Fibroblast of villous mesenchyme (primary cell): ENCODE measurements at regions not wholly inside any gene's neighbourhood (a gene's known extent, or its start where the extent isn't known, plus 50 kb on each side); places are given as distances from the start of the nearest gene placed in this dataset.

ENCODE experiments used
- DNase-seq: peaks from one replicate; pipeline ENCODE4 v3.0.0-alpha.2; 2010; ENCODE audit warnings: low read depth
- H3K4me3 ChIP-seq: 2 replicates; pipeline ENCODE4 v1.5.1; 2011; ENCODE audit warnings: low read depth, mild to moderate bottlenecking, low read length
- TF ChIP-seq, protein P1 (sequence below): IDR thresholded peaks from 2 replicates; pipeline ENCODE4 v1.5.1; 2012; ENCODE audit warnings: low read depth, mild to moderate bottlenecking, low read length; ENCODE audit not compliant: insufficient read depth

DNA sequence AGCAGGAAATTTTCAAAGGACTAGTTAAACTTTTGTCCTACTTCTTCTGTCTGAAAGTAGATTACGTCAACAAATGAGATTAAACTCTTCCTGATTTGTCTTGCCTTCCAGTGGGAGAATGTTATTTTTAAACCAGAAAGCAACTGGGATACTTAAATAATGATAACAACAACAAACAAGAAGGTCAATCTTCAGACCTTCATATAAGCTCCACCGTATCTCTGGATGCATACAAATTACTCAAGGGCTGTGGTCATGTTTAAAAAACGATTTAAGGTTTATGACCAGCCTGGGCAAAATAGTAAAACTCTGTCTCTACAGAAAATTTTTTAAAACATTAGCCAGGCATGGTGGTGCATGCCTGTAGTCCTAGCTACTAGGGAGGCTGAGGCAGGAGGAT, 145.3 kb upstream of the NPHP3 start:
- DNase-seq = peak; percentile 21
- TF ChIP-seq, protein P1, sequence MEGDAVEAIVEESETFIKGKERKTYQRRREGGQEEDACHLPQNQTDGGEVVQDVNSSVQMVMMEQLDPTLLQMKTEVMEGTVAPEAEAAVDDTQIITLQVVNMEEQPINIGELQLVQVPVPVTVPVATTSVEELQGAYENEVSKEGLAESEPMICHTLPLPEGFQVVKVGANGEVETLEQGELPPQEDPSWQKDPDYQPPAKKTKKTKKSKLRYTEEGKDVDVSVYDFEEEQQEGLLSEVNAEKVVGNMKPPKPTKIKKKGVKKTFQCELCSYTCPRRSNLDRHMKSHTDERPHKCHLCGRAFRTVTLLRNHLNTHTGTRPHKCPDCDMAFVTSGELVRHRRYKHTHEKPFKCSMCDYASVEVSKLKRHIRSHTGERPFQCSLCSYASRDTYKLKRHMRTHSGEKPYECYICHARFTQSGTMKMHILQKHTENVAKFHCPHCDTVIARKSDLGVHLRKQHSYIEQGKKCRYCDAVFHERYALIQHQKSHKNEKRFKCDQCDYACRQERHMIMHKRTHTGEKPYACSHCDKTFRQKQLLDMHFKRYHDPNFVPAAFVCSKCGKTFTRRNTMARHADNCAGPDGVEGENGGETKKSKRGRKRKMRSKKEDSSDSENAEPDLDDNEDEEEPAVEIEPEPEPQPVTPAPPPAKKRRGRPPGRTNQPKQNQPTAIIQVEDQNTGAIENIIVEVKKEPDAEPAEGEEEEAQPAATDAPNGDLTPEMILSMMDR = no peak
- no peak overlapping the region for H3K4me3 ChIP-seq

DNA sequence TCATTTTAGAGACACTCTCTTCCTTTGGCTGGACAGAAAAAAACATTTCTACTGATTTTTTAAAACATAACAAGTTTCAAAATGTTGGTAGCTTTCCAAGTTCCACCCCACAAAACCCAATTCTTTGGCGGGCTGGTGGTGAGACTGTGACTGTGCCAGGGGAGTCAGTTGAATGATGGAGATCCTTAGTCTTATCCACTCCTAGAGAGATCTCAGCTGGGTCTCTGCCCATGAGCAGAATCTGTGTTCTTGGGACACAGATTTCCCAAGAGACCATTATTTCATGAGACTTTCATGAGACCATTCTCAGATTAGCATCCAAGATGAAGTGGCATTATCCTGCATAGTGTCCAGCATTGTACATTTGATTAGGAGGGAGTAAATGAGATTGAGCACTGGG, 135.1 kb upstream of the NPHP3 start:
- no peak for DNase-seq
- TF ChIP-seq, protein P1 = no peak
- no peak overlapping the region for H3K4me3 ChIP-seq

DNA sequence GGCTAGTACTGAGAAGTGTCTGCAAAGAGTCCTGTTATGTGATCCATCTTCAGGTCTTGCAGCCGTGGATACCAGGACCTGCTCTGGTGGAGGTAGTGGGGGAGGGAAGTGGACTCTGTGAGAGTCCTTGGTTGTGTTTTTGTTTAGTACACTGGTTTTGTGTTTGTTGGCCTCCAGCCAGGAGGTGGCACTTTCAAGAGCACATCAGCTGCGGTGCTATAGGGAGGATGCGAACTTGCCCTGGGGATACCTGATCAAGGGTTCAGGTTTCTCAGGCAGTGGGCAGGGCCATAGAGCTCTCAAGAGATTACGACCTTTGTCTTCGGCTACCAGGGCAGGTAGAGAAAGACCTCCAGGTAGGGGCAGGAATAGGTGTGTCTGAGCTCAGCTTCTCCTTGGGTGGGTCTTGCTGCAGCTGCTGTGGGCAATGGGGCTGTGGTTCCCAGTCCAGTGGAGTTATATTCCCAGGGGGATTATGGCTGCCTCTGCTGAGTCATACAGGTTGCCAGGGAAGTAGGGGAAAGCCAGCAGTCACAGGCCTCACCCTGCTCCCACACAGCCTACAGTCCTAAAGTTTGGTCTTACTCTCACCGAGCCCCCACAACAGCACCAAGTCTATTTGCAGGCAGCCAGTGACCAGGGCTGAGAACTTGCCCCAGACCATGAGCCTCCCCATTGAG, 132.8 kb upstream of the NPHP3 start:
- H3K4me3 ChIP-seq = no peak overlapping the region
- TF ChIP-seq, protein P1 = no peak
- no peak for DNase-seq

- DNase-seq = no peak
- no peak overlapping the region for H3K4me3 ChIP-seq
- TF ChIP-seq, protein P1 = no peak
Observed at GRCh38 chr3:132847849-132848625, 125.8 kb upstream of the NPHP3 start.

GRCh38 chr3:132843851-132844553, 121.8 kb upstream of the NPHP3 start:
- DNase-seq = no peak
- H3K4me3 ChIP-seq = no peak overlapping the region
- TF ChIP-seq, protein P1 = no peak

DNA sequence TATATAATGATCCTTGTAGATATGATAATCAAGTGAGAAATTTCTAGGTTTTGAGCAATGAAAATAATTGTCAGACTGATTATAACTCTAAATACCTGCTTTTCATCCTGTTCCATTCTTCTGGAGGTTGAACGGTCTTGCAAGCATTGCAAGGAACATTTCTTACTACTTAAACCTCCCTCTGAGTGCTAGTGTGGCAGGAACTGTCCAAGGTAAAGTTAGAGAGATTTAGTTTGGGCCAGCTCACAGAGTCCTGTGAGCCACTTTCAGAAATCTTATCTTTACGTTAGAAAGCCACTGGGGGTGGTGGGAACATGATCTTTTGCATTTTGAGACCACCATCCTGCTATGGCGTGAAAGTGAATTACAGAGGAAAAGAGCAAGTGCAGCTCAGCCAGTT, 121.1 kb upstream of the NPHP3 start:
- TF ChIP-seq, protein P1 = no peak
- DNase-seq = no peak
- no peak overlapping the region for H3K4me3 ChIP-seq
